ENCODE measurements at regions not wholly inside any gene's neighbourhood (a gene's known extent, or its start where the extent isn't known, plus 50 kb on each side); places are given as distances from the start of the nearest gene placed in this dataset.
A peak's percentile ranks its signal among the peaks of the same experiment; 100 is the strongest.

DNA sequence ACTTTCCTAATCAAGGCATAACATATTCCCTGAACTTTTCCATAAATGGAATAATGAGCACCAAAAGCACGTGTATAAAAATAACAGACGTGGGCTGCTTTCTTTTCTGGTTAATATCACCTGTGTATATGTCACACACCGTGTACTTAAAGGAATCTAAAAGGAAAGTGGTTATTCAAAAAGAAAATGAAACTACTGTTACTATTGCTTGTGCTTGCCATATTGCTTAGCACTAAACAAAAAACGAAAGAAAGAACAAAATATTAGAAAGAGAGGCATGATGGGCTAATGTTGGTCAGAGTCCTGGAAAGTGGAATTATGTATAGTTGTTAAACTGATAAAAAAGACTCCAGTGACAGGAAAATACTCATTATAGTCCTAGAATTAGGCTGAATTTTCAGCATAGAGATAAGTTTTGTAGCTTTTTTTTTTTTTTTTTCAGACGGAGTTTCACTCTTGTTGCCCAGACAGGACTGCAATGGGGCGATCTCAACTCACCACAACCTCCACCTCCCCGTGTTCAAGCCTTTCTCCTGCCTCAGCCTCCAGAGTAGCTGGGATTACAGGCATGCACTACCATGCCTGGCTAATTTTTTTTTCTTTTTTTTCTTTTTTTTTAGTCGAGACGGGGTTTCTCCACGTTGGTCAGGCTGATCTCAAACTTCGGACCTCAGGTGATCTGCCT, 123.2 kb downstream of the PABPC4L start:
- ChIA-PET POLR2A (ENCODE audit: unreplicated experiment) (no interaction called here), CTCF (no interaction called here)
- Histone ChIP-seq H3K9me2 (replicated peaks; ENCODE audit: low read length) (no peaks in the 10 kb centered on the region), H3K27me3 (ENCODE audit: low read length) (no peaks in the 10 kb centered on the region), H3K36me3 (ENCODE audit: low read depth, low read length) (no peaks in the 10 kb centered on the region), H3F3A (ENCODE audit: low read length, unreplicated experiment) (no peaks in the 10 kb centered on the region), H3K27ac (ENCODE audit: low read length) (no peak overlapping the region), H3K9me3 (ENCODE audit: low read length) (no peaks in the 10 kb centered on the region), H3K79me2 (ENCODE audit: low read length) (no peaks in the 10 kb centered on the region), H3K4me2 (ENCODE audit: low read length) (0 out of 2 replicates have a peak overlapping the region, but pooled peaks have one; percentile 22), H3K4me1 (ENCODE audit: insufficient read depth, low read length) (no peaks in the 10 kb centered on the region), H3K4me3 (ENCODE audit: low read length) (no peak overlapping the region), H3K9ac (ENCODE audit: low read length) (no peak overlapping the region), H4K20me1 (ENCODE audit: low read length) (no peaks in the 10 kb centered on the region), H2AFZ (ENCODE audit: low read length) (peak overlapping the region; percentile 32; the same call in 1 of the 2 replicates)
- ATAC-seq (no peak), DNase-seq (no peak)
- intact Hi-C loops (cut with micrococcal nuclease): no loop called here
- no TSS peak for BruUV-seq (replicated peaks)
- no peak for TF ChIP-seq EZH2phosphoT487 (IDR thresholded peaks at IDR 0.05; ENCODE audit: borderline replicate concordance, low read length)
- TF ChIP-seq, protein P1, sequence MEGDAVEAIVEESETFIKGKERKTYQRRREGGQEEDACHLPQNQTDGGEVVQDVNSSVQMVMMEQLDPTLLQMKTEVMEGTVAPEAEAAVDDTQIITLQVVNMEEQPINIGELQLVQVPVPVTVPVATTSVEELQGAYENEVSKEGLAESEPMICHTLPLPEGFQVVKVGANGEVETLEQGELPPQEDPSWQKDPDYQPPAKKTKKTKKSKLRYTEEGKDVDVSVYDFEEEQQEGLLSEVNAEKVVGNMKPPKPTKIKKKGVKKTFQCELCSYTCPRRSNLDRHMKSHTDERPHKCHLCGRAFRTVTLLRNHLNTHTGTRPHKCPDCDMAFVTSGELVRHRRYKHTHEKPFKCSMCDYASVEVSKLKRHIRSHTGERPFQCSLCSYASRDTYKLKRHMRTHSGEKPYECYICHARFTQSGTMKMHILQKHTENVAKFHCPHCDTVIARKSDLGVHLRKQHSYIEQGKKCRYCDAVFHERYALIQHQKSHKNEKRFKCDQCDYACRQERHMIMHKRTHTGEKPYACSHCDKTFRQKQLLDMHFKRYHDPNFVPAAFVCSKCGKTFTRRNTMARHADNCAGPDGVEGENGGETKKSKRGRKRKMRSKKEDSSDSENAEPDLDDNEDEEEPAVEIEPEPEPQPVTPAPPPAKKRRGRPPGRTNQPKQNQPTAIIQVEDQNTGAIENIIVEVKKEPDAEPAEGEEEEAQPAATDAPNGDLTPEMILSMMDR (conservative IDR thresholded peaks at IDR 0.05; ENCODE audit: low read depth, low read length): no peak
- TF ChIP-seq EZH2 (IDR thresholded peaks at IDR 0.05; ENCODE audit: low read length, unreplicated experiment): no peak

DNA sequence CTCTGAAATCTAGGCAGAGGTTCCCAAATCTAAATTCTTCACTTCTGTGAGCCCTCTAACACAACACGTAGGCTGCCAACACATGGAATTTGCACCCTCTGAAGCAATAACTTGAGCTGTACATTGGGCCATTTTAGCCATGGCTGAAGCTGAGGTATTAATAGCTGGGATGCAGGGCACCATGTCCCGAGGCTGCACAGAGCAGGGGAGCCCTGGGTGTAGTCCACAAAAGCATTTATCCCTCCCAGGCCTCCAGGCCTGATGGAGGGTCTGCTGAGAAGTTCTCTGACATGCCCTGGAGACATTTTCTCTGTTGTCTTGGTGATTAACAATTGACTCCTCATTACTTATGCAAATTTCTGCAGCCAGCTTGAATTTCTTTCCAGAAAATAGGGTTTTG, 127.9 kb downstream of the PABPC4L start:
- H3K9me2 ChIP-seq (replicated peaks; ENCODE audit: low read length): no peaks in the 10 kb centered on the region
- ATAC-seq: no peak
- no peak overlapping the region for H3K4me2 ChIP-seq (ENCODE audit: low read length)
- H4K20me1 ChIP-seq (ENCODE audit: low read length): no peaks in the 10 kb centered on the region
- ChIA-PET POLR2A (ENCODE audit: unreplicated experiment) (no interaction called here), CTCF (no interaction called here)
- H2AFZ ChIP-seq (ENCODE audit: low read length): no peak overlapping the region
- H3K9me3 ChIP-seq (ENCODE audit: low read length): no peaks in the 10 kb centered on the region
- H3K9ac ChIP-seq (ENCODE audit: low read length): no peak overlapping the region
- no peak for DNase-seq
- no peaks in the 10 kb centered on the region for H3K36me3 ChIP-seq (ENCODE audit: low read depth, low read length)
- H3K4me1 ChIP-seq (ENCODE audit: insufficient read depth, low read length): no peaks in the 10 kb centered on the region
- no peak overlapping the region for H3K27ac ChIP-seq (ENCODE audit: low read length)
- H3K27me3 ChIP-seq (ENCODE audit: low read length): no peaks in the 10 kb centered on the region
- TF ChIP-seq EZH2 (IDR thresholded peaks at IDR 0.05; ENCODE audit: low read length, unreplicated experiment): no peak
- TF ChIP-seq EZH2phosphoT487 (IDR thresholded peaks at IDR 0.05; ENCODE audit: borderline replicate concordance, low read length): no peak
- TF ChIP-seq, protein P1 (conservative IDR thresholded peaks at IDR 0.05; ENCODE audit: low read depth, low read length): no peak
- no peaks in the 10 kb centered on the region for H3F3A ChIP-seq (ENCODE audit: low read length, unreplicated experiment)
- no peaks in the 10 kb centered on the region for H3K79me2 ChIP-seq (ENCODE audit: low read length)
- intact Hi-C loops (cut with micrococcal nuclease): no loop called here
- H3K4me3 ChIP-seq (ENCODE audit: low read length): no peak overlapping the region
- no TSS peak for BruUV-seq (replicated peaks)

DNA sequence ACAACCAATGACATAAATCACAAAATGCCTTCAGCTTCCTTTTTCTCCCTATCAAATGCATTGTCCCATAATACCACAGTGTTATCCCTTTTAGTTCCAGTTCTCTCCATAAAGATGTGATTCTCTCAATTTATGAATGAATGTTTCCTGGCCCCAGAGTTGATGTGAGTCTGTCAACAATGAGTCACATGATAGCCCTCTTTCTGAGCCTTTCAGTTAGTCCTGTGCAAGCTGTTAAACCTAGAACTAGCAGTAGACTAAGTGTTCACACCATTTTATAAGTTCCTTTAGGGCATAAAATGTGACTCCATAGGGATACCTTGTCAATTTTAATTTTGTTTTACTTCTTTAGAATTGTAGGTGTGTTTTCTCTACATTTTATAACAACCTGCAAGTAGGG, 129.5 kb downstream of the PABPC4L start:
- POLR2A ChIA-PET (ENCODE audit: unreplicated experiment): no interaction called here
- CTCF ChIA-PET: no interaction called here
- BruUV-seq (replicated peaks): no TSS peak

More for the DNA sequence above, 129.5 kb downstream of the PABPC4L start:
- intact Hi-C loops (cut with micrococcal nuclease): no loop called here
- no peak overlapping the region for H3K4me3 ChIP-seq (ENCODE audit: low read length)
- H3K9me3 ChIP-seq (ENCODE audit: low read length): no peaks in the 10 kb centered on the region
- H2AFZ ChIP-seq (ENCODE audit: low read length): no peak overlapping the region
- TF ChIP-seq EZH2 (IDR thresholded peaks at IDR 0.05; ENCODE audit: low read length, unreplicated experiment) (no peak), EZH2phosphoT487 (IDR thresholded peaks at IDR 0.05; ENCODE audit: borderline replicate concordance, low read length) (no peak)
- TF ChIP-seq, protein P1 (conservative IDR thresholded peaks at IDR 0.05; ENCODE audit: low read depth, low read length): no peak
- H3K27ac ChIP-seq (ENCODE audit: low read length): no peak overlapping the region
- no peaks in the 10 kb centered on the region for H3K36me3 ChIP-seq (ENCODE audit: low read depth, low read length)
- DNase-seq: peak; percentile 9
- H3F3A ChIP-seq (ENCODE audit: low read length, unreplicated experiment): no peaks in the 10 kb centered on the region
- no peaks in the 10 kb centered on the region for H3K79me2 ChIP-seq (ENCODE audit: low read length)
- no peak overlapping the region for H3K4me2 ChIP-seq (ENCODE audit: low read length)
- H4K20me1 ChIP-seq (ENCODE audit: low read length): no peaks in the 10 kb centered on the region
- H3K27me3 ChIP-seq (ENCODE audit: low read length): no peaks in the 10 kb centered on the region
- peak; percentile 96 for ATAC-seq
- no peaks in the 10 kb centered on the region for H3K4me1 ChIP-seq (ENCODE audit: insufficient read depth, low read length)
- no peaks in the 10 kb centered on the region for H3K9me2 ChIP-seq (replicated peaks; ENCODE audit: low read length)
- no peak overlapping the region for H3K9ac ChIP-seq (ENCODE audit: low read length)

Measured in PC-3 (cell line).